Effector CD8-positive, alpha-beta T cell (primary cell): ENCODE measurements at regions not wholly inside any gene's neighbourhood (a gene's known extent, or its start where the extent isn't known, plus 50 kb on each side); places are given as distances from the start of the nearest gene placed in this dataset.
A peak's percentile ranks its signal among the peaks of the same experiment; 100 is the strongest.
"Not testable (repeated sequence)": the region's sequence is repeated elsewhere in the genome, so short reads cannot be mapped to it uniquely, and the experiment has no call there.

ENCODE experiments used
- DNase-seq: peaks from one replicate; lab custom pipeline; 2025; lab: John Stamatoyannopoulos, UW

DNA sequence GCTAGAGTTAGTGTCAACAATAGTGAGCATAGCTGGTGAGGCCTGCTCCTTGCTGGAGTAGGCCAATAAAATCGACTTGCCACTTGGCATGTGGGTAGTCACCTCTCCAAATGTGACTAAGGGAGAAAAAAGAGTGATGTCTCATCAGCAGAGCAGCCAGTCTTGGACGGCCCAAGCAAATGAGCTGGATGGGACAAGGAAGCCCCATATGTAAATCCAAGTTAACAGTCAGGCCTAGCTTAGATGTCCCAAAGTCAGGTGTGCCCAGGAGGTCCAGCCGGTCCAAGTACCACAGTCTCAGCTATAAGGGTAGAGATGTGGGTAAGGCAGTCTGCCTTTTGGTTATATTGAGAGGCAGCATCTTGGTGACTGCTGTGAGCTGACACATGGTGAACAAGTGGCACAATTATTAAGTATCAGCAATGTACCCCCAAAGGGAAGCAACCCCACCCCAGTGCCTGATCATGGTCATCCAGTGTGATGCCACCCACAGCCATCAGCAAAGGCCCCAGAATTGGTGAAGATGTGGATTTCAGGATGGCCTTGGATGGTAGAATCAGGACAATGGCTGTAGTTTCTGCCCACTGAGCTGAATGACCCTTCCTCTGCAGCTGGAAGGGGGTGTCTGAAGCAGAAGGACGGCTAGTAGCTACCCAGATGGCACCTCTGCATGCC is 83.4 kb downstream of the TNFRSF13B start:
- DNase-seq: no peak

DNA sequence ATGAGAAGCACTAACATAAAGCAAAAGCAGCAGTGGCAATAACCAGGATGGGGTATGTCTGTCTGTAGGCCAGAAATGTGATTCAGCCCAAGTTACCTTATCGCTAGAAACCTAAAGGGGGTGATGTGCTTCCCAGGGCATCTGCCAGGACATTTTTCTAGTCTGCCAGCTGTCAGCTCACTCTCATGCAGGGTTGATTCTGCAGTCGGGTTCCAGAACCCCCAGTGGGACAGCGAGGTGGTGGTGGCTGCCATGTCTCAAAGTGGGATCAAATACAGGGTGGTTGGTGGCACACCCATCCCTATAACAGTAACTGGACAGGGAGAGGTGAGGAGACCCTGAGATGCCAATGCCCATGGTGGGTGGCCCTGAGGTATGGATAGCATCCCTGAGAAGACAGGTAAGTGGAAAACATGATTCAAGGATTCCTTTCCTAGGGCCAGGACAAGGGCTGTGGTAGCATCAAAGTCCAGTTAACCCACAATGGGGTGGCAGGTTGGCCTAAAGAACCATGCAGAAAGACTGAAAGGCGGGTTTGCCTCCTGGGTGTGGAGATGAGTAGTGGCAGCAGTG is 84.3 kb downstream of the TNFRSF13B start:
- no peak for DNase-seq

DNA sequence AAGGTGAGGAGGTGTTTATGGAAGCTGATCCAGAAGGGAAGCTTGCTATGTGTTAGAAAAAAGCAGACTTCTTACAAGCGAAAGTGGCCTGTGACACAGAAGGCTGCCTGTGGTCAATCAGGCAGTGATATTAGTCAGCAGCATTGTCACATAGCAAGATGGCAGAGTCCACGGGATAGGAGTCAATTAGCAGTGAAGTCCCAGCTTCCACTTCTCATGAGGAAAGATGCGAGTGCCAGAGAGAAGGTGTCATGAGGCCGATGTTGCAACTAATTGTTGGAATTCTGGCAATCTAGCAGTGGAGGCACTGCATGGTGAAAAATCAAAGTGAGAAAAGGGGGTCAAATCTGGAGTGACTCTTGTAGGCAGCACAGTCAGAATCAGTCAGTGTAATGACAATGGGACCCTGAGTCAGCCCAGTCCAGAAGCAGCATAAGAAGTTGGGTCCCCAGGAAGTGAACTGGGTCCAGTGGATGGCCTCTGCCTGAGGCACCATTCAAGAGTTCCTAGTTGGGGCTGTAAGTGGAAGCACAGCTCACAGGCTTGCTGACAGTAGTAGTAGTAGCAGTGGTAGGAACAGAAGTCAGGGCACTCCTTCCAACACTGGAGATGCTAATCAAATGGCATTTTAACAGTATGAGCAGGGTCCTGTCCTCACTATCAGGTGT is 85.1 kb downstream of the TNFRSF13B start:
- no peak for DNase-seq

DNA sequence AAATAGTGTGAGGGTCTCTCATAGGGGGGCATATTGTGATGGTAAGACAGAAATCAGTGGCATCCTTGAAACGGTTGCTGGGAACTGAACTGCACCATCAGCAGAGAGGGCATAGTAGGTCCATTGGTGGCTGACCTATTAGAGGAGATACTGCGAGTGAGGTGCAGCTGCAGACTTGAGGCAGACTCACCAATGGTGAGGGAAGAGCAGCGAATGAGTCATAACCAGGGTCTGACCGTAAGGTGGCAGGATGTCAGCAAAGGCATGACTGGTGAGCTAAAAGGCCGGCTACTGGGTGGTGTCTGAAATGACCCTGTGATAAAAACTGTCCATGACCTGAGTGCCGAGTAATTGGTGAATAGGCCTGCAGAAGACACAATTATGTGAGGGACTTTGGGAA is 86.7 kb downstream of the TNFRSF13B start:
- not testable (repeated sequence) for DNase-seq

DNA sequence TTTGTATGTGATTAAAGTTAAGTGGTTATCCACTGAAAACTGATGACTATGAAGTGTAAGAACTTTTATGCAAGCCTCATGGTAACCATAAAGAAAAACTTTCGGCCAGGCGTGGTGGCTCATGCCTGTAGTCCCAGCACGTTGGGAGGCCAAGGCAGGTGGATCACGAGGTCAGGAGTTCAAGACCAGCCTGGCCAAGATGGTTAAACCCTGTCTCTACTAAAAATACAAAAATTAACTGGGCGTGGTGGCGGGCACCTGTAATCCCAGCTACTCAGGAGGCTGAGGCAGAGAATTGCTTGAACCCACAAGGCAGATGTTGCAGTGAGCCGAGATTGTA is 89.0 kb downstream of the TNFRSF13B start:
- not testable (repeated sequence) for DNase-seq

DNA sequence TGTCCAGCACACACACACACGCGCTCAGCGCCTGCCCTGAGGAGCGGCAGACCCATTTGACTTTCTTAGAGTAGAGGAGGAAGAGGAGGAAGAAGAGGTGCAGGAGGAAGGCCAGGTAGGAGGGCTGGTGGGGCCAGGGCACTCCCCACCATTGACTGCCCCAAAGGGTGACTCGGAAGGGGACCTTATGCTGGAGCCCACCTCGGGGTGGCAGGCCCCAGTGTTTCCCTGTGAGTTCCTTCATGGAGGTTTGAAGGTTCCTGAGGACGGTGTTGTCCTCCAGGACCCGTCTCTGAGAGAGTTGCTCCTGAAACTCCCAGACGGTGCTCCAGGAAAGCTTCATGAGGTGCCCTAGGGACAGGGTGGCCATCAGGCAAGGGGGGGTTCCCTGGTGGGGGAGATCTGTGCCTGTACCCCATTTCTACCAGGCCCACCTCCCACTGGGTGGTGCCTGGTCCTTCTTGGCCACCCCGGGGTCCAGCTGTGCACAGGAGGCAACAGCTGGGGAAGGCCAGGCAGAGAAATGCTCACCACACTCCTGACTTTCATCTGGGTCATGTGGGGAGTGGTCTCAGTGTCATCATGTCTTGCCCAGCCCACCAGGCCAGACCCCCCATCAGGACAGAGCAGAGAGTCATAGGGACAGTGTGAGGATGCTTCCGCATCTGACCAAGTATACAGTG is 89.5 kb downstream of the TNFRSF13B start:
- no peak for DNase-seq

DNA sequence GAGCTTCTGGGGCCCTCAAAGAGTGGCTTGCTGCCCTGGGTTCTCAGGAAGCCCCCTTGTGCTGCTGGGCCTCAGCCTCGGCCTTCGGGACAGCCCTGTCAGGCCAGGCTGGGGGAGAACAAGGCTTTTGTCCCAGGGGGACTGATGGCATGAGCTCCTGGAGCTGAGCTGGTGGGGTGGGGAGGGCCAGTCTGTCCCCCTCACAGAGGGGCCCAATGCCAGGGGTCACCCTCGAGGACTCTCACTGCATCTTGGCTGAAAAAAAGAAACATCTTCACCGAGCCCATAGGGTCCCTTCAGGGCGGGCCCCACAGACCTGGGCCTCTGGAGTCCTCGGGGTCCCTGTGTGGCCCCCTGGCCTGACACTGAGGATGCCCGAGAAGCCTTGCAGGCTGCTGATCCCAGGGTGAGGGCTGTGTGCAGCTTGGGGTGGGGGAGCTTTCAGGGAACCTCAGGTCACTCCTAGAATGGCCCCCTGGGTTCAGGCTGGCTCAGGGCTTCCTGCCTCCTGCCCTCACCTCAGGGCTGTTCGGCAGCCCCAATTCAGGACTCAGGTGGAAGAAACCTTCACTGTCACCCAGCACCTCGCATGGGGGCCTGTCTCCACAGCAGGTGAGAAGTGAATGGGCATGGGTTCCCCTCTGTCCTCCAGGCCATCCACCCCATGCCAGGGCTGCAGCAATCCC is 90.5 kb downstream of the TNFRSF13B start:
- DNase-seq: no peak

DNA sequence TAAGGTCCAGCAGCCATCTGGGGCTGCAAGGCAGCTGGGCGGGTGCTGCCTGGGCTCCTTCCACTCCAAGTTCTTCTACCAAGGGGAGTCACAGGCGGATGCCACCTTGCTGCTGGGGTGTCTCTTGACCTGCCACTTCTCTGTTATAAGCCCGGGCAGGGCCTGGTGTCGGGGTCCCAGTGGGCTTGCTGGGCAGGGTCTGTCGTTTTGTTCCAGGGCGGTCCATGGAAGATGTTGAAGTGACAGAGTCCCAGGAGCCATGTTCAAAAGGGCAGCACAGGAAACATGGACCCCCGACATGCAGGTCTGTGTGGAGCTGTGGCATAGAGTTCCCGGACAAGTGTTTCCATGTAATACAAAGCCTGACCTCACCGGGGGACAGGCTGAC is 91.1 kb downstream of the TNFRSF13B start:
- no peak for DNase-seq

DNA sequence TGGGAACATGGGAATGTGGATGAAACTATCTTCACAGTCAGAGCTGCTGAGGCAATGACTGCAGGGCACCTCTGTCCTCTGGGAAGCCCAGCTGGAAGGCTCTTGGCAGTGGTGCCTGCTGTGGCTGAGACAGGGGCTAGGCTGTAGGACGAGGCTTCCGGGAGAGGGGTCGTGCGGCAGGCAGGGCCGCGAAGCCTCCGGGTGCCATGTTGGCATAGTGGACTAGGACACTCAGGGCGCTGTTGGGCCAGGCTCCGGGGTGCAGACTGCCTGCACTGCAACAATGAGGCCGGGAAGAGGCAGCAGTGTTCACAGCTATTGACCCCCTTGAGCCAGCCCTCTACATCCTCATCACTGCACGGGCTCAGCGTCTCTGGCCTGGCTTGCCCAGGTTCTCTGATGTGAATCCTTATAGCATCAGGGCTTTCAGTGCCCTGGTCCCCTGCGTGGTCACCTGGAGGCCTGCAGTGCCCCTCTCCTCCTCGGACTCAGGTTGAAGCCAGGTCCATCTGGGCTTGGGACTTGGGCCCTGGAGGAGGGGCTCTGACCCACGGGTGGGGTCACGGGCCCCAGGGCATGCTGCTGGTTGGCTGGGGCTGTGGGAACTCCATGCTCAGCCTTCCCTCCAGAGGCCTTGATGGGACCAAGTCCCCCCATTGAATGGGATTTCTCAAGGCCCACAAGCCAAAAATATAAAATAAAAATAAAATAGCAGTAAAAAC is 91.6 kb downstream of the TNFRSF13B start:
- no peak for DNase-seq

DNA sequence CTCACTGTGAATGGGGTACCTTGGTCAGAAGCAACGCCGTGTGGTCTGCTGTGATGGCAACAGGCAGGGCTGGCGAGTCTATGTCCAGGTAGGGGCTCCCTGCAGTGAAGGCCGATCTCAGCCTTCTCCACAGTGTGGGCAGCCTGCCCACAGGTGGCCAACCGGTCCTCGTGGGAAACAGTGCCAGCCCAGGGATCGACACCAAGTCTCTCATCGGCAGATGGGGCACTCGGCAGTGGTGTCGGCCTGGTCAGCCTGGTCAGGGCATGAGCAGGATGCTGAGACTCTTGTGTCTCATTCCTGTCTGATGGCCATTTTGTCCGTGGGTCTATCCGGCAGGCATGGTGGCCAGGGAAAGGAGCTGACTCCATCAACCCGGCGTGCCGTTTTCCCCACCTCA is 92.2 kb downstream of the TNFRSF13B start:
- DNase-seq: no peak

DNA sequence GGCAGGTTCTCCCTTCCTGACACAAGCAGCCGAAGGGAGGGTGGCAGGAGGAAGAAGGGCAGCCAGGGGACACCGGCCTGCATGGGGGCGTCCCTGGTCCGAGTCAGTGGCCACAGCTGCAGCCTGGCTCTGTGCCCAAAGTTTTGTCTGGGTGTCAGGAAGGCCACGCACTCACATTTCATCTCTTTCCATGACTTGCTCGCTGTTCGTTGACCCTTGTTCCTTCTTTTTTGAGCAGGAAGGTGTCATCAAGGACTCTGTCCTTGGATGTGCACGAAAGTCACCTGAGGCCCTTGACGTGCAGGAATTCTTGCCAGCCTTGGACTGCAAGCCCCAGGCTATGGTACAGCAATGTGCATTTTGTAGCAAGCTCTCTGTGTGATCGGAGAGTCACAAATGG is 93.3 kb downstream of the TNFRSF13B start:
- no peak for DNase-seq

DNA sequence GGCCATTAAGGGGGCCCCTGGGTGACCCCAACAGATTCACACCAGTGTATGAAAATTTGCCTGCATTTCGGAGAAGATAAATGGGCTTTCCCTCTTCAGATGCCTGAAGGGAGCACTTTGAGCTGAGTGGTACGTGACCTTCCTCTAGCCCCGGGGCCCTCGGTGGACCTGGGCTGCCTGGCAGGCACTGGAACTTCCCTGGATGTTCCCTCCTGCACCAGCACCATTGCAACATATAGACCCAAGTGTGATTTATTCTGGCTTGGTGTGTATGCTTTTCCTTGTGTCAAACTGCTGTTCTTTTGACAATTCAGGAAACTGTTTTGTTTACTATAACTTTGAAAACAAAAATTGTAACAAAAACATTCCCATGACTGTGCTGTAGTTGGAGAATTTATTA is 93.8 kb downstream of the TNFRSF13B start:
- DNase-seq: no peak

DNA sequence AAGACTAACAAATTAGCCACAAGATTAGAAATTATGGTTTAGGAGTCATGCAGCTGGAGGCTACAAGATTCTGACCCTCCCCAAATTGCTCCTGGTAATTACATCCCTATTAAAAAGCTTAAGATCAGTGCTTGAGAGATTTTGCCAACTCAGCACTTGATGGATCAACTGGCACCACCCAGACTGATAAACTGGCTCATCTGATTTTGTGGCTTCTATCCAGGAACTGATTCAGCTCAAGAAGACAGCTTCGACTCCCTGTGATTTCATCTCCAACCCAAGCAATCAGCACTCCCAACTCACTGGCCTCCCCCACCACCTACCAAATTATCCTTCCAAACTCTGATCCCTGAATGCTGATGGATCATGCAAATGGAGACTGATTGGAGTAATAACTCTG is 94.8 kb downstream of the TNFRSF13B start:
- no peak for DNase-seq

DNA sequence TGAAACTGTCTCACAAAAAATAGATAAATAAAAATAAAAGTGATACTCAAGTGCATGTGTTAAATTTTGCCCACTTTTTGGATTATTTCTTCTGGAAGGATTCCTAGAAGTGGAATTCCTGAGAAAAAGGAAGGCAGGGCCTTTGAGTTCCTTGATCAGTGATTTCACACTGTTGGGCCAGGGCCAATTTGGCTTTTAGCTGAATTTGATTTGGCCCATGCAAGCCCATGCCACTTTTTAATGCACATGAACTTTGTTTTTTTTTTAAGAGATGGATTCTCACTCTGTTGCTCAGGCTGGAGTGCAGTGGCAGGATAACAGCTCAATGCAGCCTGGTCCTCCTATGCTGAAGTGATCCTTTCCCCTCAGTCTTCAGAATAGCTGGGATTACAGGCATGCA is 96.3 kb downstream of the TNFRSF13B start:
- no peak for DNase-seq

DNA sequence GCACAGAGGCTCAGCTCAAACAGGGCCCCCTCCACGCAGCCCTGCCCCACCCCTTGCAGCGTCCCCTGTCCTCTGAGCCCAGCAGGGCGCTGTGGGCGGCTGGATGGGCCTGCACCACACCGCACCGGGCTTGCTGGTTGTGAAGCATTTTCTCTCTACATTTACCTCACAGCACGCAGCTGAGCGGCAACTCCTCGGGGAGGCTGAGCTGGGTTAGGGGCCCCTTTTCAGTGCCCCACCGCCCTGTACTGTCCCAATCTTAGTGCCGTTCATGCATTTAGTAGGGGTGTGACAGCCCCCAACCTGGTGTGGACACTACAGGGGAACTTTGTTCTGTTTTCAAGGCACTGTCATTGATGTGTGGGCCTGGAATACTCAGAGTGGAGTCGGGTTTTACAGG is 97.7 kb downstream of the TNFRSF13B start:
- DNase-seq: not testable (repeated sequence)

DNA sequence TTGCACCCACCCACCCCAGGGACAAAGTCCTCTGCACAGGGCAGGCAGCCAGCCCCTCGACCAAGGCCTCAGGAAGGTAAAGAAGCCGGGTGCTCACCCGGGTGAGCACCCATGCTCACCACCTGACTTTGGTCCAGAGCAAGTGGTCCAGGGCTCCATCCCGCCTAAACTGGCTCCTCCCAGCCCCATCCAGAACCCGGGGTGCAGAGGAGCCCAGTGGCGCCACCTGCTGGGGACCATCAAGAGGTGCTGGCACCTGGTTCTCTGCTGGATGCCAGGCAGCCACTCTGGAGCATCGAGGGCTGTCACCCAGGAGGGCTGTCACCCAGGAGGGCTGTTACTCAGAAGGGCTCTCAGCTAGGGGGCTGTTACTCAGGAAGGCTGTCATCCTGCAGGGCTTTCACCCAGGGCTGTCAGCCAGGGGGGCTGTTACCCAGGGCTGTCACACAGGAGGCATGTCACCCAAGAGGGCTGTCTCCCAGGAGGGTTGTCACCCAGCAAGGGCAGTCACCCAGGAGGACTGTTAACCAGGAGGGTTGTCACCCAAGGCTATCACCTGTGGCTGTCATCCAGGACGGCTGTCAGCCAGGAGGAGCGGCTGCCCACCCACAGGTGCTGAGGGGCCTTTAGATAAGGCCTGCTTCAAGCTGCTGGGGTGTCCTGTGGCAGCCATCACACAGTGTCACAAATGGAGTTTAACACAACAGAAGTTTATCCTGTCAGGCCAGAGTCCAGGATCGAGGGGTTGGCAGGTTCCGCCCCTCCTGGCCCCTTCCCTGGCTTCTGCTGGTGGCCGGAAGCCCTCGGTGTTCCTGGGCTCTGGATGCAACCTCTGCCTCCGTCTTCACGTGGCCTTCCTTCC is 98.5 kb downstream of the TNFRSF13B start:
- peak; percentile 10 for DNase-seq

DNA sequence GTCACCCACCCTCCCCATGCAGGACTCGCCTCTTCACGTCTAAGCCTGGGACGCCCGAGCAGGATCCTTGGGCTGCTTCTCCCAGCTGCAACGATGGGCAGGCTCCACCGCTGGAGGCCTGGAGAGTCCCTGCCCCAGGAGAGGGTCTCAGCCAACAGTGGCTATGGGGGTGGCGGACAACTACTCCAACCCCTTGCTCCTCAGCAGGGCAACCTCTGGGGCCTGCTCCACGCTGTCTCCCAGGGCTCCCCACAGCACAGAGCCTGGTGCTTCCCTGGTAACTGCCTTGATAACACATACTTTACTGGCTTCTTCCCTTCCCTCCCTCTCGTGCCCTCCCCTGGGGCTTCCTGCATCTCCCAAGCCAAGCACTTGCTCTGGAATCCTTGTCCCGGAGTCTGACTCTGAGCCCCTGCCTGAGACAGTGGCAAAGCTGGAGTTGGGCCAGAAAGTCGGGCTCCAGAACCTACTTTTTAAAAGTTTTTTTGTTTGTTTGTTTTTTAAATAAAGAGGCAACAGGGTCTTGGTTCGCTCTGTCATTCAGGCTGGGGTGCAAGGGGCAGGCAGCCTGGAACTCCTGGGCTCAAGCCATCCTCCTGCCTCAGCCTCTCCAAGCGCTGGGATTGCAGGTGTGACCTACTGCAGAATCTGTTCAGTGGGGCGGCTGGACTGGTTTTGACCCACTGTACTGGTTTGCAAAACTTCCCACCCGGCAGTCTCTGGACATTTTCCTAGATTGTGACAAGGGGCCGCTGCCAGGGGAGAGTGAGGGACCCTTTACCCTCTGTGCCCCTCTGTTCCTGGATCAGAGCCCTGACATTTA is 99.4 kb downstream of the TNFRSF13B start:
- no peak for DNase-seq

DNA sequence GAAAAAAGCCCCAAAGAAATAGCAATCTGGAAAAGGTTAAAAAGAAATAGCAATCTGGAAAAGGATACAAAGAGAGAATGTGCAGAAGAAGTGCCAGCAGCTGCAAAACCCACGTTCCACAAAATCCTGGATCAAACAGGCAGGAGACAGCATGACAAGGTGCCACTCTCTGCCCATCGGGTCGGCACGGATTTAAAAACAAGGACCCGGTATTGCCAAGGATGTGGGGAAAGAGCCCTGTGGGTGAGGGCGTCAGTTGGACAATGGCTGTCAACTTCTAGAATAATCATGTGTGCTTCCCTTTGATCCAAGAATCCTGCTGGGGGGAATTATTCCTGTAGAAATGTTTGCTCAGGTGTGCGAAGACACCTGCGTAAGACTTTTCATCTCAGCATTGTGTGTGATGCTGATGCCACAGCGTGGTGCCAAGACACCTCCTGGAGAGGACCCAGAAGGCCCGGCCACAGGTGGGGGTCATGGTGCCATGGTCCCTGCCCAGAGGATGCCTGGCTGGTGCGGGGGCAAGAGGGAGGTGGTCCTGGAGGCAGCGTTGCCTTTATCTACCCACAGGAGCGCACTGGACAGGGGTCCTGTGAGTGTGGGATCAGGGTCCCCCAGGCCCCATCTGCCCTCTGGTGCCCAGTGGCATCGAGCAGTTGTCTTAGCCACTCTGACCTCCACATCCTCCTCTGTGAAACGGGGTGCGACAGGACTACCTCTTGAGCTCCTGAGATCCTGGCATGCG is 100.3 kb downstream of the TNFRSF13B start:
- DNase-seq: not testable (repeated sequence)
